Activated T-cell treated with anti-CD3 and anti-CD28 coated beads, Interleukin-2, amount 50 U/mL, for 72 hours (primary cell): ENCODE measurements at regions not wholly inside any gene's neighbourhood (a gene's known extent, or its start where the extent isn't known, plus 50 kb on each side); places are given as distances from the start of the nearest gene placed in this dataset.
"Not testable (repeated sequence)": the region's sequence is repeated elsewhere in the genome, so short reads cannot be mapped to it uniquely, and the experiment has no call there.

Experiments
- ATAC-seq, 2 donors: fragments of 150-1000 bp; cut with Tn5 transposase; replicated peaks in 1 of 2; 2 replicates each; pipeline ENCODE4 v1.10.0; 2021; ENCODE audit warnings: moderate library complexity in 2 of 2, mild to moderate bottlenecking in 1 of 2
- DNase-seq, 2 donors: peaks; one replicate each; pipeline ENCODE4 v3.0.0; 2021 to 2022; ENCODE audit warnings: mixed read lengths in 1 of 2
- H3K27ac Mint-ChIP-seq: one replicate; pipeline ENCODE4 v1.8.0; 2022; ENCODE audit warnings: mild to moderate bottlenecking, moderate library complexity, mixed read lengths
- H3K27me3 Mint-ChIP-seq: one replicate; pipeline ENCODE4 v1.8.0; 2022; ENCODE audit warnings: low read depth, mixed read lengths
- H3K36me3 Mint-ChIP-seq, 2 donors: one replicate each; pipeline ENCODE4 v1.8.0; 2022; ENCODE audit warnings: mixed read lengths in 2 of 2, mild to moderate bottlenecking in 1 of 2; ENCODE audit not compliant: insufficient read depth in 2 of 2
- H3K4me1 Mint-ChIP-seq: one replicate; pipeline ENCODE4 v1.8.0; 2022; ENCODE audit warnings: low read depth, mixed read lengths
- H3K4me3 Mint-ChIP-seq, 2 donors: one replicate each; pipeline ENCODE4 v1.8.0; 2022; ENCODE audit warnings: mild to moderate bottlenecking in 2 of 2, mixed read lengths in 2 of 2, moderate library complexity in 2 of 2
- H3K9me3 Mint-ChIP-seq, 2 donors: one replicate each; pipeline ENCODE4 v1.8.0; 2022; ENCODE audit warnings: mixed read lengths in 2 of 2

- H3K36me3 Mint-ChIP-seq = no peaks in the 10 kb centered on the region
- H3K9me3 Mint-ChIP-seq = no peaks in the 10 kb centered on the region
- no peak overlapping the region for H3K27ac Mint-ChIP-seq
- peaks cover 45% of the 10 kb centered on the region for H3K27me3 Mint-ChIP-seq
- DNase-seq (no peak), ATAC-seq (no peak)
- H3K4me3 Mint-ChIP-seq = no peak overlapping the region
- no peaks in the 10 kb centered on the region for H3K4me1 Mint-ChIP-seq
These were observed 113.4 kb upstream of the TANK start for GRCh38 chr2:161046876-161047275.

- no peaks in the 10 kb centered on the region for H3K4me1 Mint-ChIP-seq
- DNase-seq = no peak
- peaks cover 54% of the 10 kb centered on the region for H3K27me3 Mint-ChIP-seq
- H3K9me3 Mint-ChIP-seq = no peaks in the 10 kb centered on the region
- no peak overlapping the region for H3K4me3 Mint-ChIP-seq
- no peak for ATAC-seq
- no peaks in the 10 kb centered on the region for H3K36me3 Mint-ChIP-seq
- no peak overlapping the region for H3K27ac Mint-ChIP-seq
These were observed 111.9 kb upstream of the TANK start for GRCh38 chr2:161048317-161048716.

DNA sequence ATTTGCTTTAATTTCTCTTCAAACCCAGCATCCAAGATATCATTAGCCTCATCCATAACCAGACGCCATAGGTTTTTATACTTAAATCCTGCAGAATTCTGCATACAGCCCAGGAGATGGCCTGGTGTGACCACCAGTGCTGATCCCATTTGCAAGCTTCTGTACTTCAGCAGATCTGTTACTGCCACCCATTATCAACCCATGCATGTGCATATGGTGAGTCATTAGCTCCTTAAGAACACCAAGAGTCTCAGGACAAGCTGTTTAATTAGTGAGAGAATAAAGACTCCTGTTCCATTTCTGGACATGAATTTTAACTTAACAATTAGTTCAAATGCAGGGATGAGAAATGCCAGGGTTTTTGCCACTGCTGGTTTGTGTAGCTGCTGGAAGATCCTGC is 110.7 kb upstream of the TANK start:
- Mint-ChIP-seq H3K27me3 (peaks cover 50% of the 10 kb centered on the region), H3K27ac (no peak overlapping the region), H3K4me3 (no peak overlapping the region), H3K9me3 (no peaks in the 10 kb centered on the region), H3K4me1 (no peaks in the 10 kb centered on the region), H3K36me3 (no peaks in the 10 kb centered on the region)
- no peak for ATAC-seq
- DNase-seq = no peak

DNA sequence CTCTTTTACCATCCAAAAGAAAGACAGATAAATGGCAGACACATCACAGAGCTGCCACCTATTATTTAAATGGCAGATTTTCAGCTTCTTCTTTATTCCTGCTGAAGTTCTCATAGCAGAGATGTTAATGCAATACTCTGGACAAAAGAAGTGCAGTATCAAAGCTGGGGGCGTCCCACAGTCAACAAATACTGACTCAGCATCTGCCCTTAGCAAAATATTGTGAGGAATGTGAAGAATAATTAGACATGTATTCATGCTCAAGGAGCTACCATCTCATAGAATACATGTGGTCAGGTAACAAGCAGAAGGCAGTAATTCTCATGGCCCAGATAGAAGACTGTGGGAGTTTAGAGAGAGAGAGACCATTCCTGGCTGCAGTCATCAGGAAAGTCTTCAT is 108.0 kb upstream of the TANK start:
- ATAC-seq = no peak
- Mint-ChIP-seq H3K4me1 (no peaks in the 10 kb centered on the region), H3K36me3 (peaks cover 2 to 3% of the 10 kb centered on the region in 2 donors), H3K9me3 (peaks cover 3 to 6% of the 10 kb centered on the region in 2 donors), H3K27ac (no peak overlapping the region), H3K4me3 (no peak overlapping the region), H3K27me3 (peaks cover 50% of the 10 kb centered on the region)
- DNase-seq = no peak

- Mint-ChIP-seq H3K27ac (no peak overlapping the region), H3K4me1 (no peaks in the 10 kb centered on the region), H3K4me3 (no peak overlapping the region), H3K9me3 (peaks cover 3 to 6% of the 10 kb centered on the region in 2 donors), H3K27me3 (peaks cover 38% of the 10 kb centered on the region), H3K36me3 (peaks cover 2 to 3% of the 10 kb centered on the region in 2 donors)
- DNase-seq (no peak), ATAC-seq (no peak)
These were observed 104.9 kb upstream of the TANK start for GRCh38 chr2:161055289-161055688.

- ATAC-seq (no peak), DNase-seq (no peak)
- H3K27me3 Mint-ChIP-seq = peaks cover 8% of the 10 kb centered on the region
- H3K27ac Mint-ChIP-seq = no peak overlapping the region
- peaks cover 2 to 3% of the 10 kb centered on the region in 2 donors for H3K36me3 Mint-ChIP-seq
- H3K4me1 Mint-ChIP-seq = peaks cover 7% of the 10 kb centered on the region
- no peak overlapping the region for H3K4me3 Mint-ChIP-seq
- peaks cover 3 to 6% of the 10 kb centered on the region in 2 donors for H3K9me3 Mint-ChIP-seq
These were observed 100.8 kb upstream of the TANK start for GRCh38 chr2:161059388-161059787.

DNA sequence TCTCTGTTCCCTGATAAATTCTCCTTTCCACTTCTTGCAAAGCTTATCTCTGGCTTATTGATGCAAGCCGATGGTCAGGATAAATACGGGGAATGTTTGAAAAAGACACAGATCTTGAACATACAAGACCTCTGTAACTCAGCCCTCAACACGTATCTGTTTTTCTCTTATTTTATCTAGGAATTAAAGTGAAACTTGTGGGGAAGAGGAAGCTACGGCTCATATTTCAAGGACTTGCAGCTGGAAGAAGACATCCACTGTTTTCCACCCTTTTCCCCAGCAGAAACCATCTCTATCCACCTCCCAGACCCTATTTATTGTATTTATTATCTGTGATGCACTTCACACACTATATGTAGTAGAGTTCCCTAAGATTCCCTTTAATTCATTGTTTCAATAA is 98.4 kb upstream of the TANK start:
- H3K4me1 Mint-ChIP-seq = peaks cover 7% of the 10 kb centered on the region
- H3K4me3 Mint-ChIP-seq = no peak overlapping the region
- no peaks in the 10 kb centered on the region for H3K27me3 Mint-ChIP-seq

GRCh38 chr2:161063157-161063945 is 96.9 kb upstream of the TANK start:
- no peaks in the 10 kb centered on the region for H3K36me3 Mint-ChIP-seq
- no peaks in the 10 kb centered on the region for H3K27me3 Mint-ChIP-seq
- H3K27ac Mint-ChIP-seq = no peak overlapping the region
- no peaks in the 10 kb centered on the region for H3K9me3 Mint-ChIP-seq
- ATAC-seq (peak; percentile 88 to 90), DNase-seq (peak; percentile 70)
- peaks cover 7% of the 10 kb centered on the region for H3K4me1 Mint-ChIP-seq
- no peak overlapping the region for H3K4me3 Mint-ChIP-seq

More for the DNA sequence above, 98.4 kb upstream of the TANK start:
- DNase-seq = no peak
- Mint-ChIP-seq H3K27ac (no peak overlapping the region), H3K9me3 (no peaks in the 10 kb centered on the region), H3K36me3 (no peaks in the 10 kb centered on the region)
- no peak for ATAC-seq

GRCh38 chr2:161063946-161064306 is 96.3 kb upstream of the TANK start:
- Mint-ChIP-seq H3K4me3 (no peak overlapping the region), H3K4me1 (peaks cover 7% of the 10 kb centered on the region), H3K27me3 (no peaks in the 10 kb centered on the region), H3K36me3 (no peaks in the 10 kb centered on the region), H3K9me3 (no peaks in the 10 kb centered on the region), H3K27ac (no peak overlapping the region)
- ATAC-seq (peak; percentile 39 to 41), DNase-seq (no peak)

DNA sequence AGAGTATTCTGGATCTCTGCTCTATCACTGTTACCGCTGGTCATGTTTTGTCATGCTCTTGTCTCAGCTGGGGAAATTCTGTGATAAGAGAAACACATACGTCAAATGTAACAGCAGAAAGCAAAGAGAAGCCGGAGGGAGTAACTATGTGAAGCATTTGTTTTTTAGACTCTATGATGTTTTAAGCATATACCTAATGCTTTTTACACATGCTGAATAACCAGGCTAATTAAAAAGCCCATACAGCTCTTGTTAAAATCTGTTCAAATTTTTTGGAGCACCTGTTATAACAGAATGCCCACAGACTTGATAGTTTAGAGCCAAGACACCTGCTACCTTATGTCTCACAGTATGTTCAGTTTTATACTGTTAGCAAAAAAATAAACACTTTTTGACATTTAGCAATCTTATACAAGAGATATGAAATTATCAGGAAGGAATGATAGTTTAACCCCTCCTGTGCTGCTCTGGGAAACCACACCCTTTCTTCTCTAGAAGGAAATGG is 92.3 kb upstream of the TANK start:
- no peak for ATAC-seq
- no peaks in the 10 kb centered on the region for H3K9me3 Mint-ChIP-seq

DNA sequence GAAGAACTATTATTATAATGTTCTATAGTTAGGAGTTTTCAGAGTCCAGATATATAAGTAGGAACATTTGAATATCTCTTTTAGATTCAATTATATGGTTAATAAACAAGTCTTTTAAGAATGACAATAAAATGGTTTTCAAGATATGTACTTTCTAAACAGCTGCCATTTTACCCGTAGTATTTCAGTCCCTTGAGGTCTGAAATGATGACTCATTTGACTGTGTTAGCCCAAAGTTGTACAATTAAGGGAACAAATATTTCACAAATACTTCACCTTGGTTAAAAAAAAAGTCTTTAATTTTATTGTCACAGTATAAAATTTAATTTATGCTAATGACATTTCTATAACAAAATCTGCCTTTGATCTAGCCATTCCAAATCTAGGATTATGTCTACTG is 91.6 kb upstream of the TANK start:
- Mint-ChIP-seq H3K9me3 (no peaks in the 10 kb centered on the region), H3K27me3 (no peaks in the 10 kb centered on the region), H3K4me1 (peaks cover 3% of the 10 kb centered on the region), H3K36me3 (peaks cover 0 to 2% of the 10 kb centered on the region in 2 donors), H3K27ac (no peak overlapping the region), H3K4me3 (no peak overlapping the region)
- DNase-seq (no peak), ATAC-seq (no peak)

More for the DNA sequence above, 92.3 kb upstream of the TANK start:
- peaks cover 7% of the 10 kb centered on the region for H3K4me1 Mint-ChIP-seq
- DNase-seq = no peak
- no peaks in the 10 kb centered on the region for H3K27me3 Mint-ChIP-seq
- H3K4me3 Mint-ChIP-seq = no peak overlapping the region
- H3K27ac Mint-ChIP-seq = no peak overlapping the region
- no peaks in the 10 kb centered on the region for H3K36me3 Mint-ChIP-seq

DNA sequence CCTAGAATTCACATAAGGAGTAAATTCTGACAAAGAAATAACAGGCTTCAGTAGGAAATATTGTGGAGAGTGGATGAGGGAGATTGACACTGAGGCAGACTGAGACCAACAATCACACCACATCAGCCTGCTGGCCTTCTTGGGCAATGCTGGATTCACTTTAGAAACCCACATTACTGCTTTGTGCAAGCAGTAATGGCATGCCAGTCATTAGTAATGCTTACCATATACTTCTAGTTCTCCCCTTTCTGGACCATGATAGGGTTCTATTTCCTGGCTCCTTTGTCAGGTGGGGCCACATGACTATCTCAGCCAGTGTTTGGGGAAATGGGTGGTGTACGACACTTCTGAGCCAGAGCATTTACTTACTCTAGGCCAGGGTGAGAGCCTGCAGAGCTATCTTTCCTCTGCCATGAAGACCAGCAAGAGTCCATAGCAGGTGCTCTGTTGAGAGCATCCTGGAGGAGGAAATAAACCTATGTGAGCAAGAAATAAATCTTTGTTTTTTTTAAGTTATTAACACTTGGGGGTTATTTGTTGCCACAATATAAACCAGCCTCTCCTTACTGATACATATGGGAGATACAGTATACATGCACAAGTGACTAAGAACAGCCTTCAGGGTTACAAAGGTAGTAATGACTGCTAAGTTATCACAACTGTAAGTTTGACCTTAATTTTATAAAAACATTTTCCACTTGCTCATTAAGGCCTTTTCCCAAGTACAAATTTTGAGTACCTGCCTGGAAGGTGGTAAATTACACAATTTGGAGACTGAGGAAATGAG is 89.3 kb upstream of the TANK start:
- peak; percentile 27 to 47 for ATAC-seq
- DNase-seq = no peak
- Mint-ChIP-seq H3K27ac (no peak overlapping the region), H3K36me3 (peaks cover 0 to 2% of the 10 kb centered on the region in 2 donors), H3K4me3 (no peak overlapping the region), H3K4me1 (peaks cover 2% of the 10 kb centered on the region), H3K27me3 (no peaks in the 10 kb centered on the region), H3K9me3 (no peaks in the 10 kb centered on the region)

- H3K9me3 Mint-ChIP-seq, DNase-seq, H3K27me3 Mint-ChIP-seq, ATAC-seq, H3K36me3 Mint-ChIP-seq, H3K4me3 Mint-ChIP-seq, H3K27ac Mint-ChIP-seq: not testable (repeated sequence)
- peaks cover 18% of the 10 kb centered on the region for H3K4me1 Mint-ChIP-seq
These were observed 87.8 kb upstream of the TANK start for GRCh38 chr2:161072436-161072835.
